Panc1 (cell line): ENCODE measurements at regions not wholly inside any gene's neighbourhood (a gene's known extent, or its start where the extent isn't known, plus 50 kb on each side); places are given as distances from the start of the nearest gene placed in this dataset.

ENCODE experiments used
- CTCF ChIP-seq: fragments of 450-650 bp; IDR thresholded peaks from 2 replicates; pipeline ENCODE4 v1.5.1; 2017; ENCODE audit warnings: mild to moderate bottlenecking
- POLR2AphosphoS5 ChIP-seq: IDR thresholded peaks from 2 replicates; pipeline ENCODE4 v1.6.1; 2012; ENCODE audit warnings: mild to moderate bottlenecking, low read depth, low read length, moderate library complexity
- SIN3A ChIP-seq: IDR thresholded peaks from 2 replicates; pipeline ENCODE4 v1.6.1; 2012; ENCODE audit warnings: low read depth, mild to moderate bottlenecking, low read length, moderate library complexity, borderline replicate concordance; ENCODE audit not compliant: insufficient read depth
- TF ChIP-seq, protein P1 (sequence below), 2 experiments: IDR thresholded peaks; 2 replicates each; pipeline ENCODE4 v1.6.1; 2011 to 2012; ENCODE audit warnings: low read depth in 2 of 2, control low read depth in 1 of 2, low read length in 1 of 2, mild to moderate bottlenecking in 1 of 2, moderate library complexity in 1 of 2; ENCODE audit not compliant: insufficient read depth in 1 of 2

GRCh38 chr6:48813836-48814235 is 649.2 kb downstream of the MMUT start:
- TF ChIP-seq POLR2AphosphoS5 (no peak), SIN3A (no peak), CTCF (no peak)
- TF ChIP-seq, protein P1, sequence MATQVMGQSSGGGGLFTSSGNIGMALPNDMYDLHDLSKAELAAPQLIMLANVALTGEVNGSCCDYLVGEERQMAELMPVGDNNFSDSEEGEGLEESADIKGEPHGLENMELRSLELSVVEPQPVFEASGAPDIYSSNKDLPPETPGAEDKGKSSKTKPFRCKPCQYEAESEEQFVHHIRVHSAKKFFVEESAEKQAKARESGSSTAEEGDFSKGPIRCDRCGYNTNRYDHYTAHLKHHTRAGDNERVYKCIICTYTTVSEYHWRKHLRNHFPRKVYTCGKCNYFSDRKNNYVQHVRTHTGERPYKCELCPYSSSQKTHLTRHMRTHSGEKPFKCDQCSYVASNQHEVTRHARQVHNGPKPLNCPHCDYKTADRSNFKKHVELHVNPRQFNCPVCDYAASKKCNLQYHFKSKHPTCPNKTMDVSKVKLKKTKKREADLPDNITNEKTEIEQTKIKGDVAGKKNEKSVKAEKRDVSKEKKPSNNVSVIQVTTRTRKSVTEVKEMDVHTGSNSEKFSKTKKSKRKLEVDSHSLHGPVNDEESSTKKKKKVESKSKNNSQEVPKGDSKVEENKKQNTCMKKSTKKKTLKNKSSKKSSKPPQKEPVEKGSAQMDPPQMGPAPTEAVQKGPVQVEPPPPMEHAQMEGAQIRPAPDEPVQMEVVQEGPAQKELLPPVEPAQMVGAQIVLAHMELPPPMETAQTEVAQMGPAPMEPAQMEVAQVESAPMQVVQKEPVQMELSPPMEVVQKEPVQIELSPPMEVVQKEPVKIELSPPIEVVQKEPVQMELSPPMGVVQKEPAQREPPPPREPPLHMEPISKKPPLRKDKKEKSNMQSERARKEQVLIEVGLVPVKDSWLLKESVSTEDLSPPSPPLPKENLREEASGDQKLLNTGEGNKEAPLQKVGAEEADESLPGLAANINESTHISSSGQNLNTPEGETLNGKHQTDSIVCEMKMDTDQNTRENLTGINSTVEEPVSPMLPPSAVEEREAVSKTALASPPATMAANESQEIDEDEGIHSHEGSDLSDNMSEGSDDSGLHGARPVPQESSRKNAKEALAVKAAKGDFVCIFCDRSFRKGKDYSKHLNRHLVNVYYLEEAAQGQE (IDR thresholded peaks at IDR 0.05; ENCODE audit: insufficient read depth in 1 of 2, low read depth in 2 of 2, low read length in 1 of 2): no peak
